ENCODE measurements at regions not wholly inside any gene's neighbourhood (a gene's known extent, or its start where the extent isn't known, plus 50 kb on each side); places are given as distances from the start of the nearest gene placed in this dataset.

- no peak overlapping the region for H3K4me3 Mint-ChIP-seq
Observed at GRCh38 chr6:4338884-4339283, 203.5 kb upstream of the ECI2 start.

GRCh38 chr6:4336778-4337442, 201.5 kb upstream of the ECI2 start:
- H3K79me2 ChIP-seq (replicated peaks; ENCODE audit: insufficient read depth) = no peaks in the 10 kb centered on the region
- ATAC-seq = no peak
- no peak for DNase-seq (ENCODE audit: low spot score)
- H3K4me3 ChIP-seq = no peak overlapping the region
- no peak overlapping the region for H2AFZ ChIP-seq
- Mint-ChIP-seq H3K27me3 (ENCODE audit: insufficient read depth, low read depth, poor library complexity) (peaks cover 3% of the 10 kb centered on the region), H3K36me3 (ENCODE audit: low read depth) (0 out of 3 replicates have a peak, but pooled peaks cover 5% of the 10 kb centered on the region), H3K9me3 (peaks cover 3% of the 10 kb centered on the region; the same call in 2 of the 3 replicates), H3K27ac (no peak overlapping the region), H3K4me3 (no peak overlapping the region), H3K4me1 (peaks cover 13% of the 10 kb centered on the region; the same call in 2 of the 3 replicates)
- no peaks in the 10 kb centered on the region for H4K20me1 ChIP-seq (replicated peaks; ENCODE audit: insufficient read depth)
- H3F3A ChIP-seq (replicated peaks; ENCODE audit: low read depth) = no peaks in the 10 kb centered on the region
- H3K27ac ChIP-seq (ENCODE audit: low read depth) = no peak overlapping the region
- H3K4me1 ChIP-seq (ENCODE audit: insufficient read depth) = no peaks in the 10 kb centered on the region; the same call in 1 of the 2 replicates
- peaks cover 8% of the 10 kb centered on the region; the same call in 1 of the 2 replicates for H3K9me2 ChIP-seq (ENCODE audit: insufficient read depth)
- H3K36me3 ChIP-seq (ENCODE audit: insufficient read depth) = no peaks in the 10 kb centered on the region
- TF ChIP-seq REST (IDR thresholded peaks at IDR 0.05; ENCODE audit: unreplicated experiment) (no peak), ETS1 (IDR thresholded peaks at IDR 0.05) (no peak), CTCF (conservative IDR thresholded peaks at IDR 0.05; ENCODE audit: low read depth in 2 of 2) (no peak), EZH2 (IDR thresholded peaks at IDR 0.05; ENCODE audit: low read depth, unreplicated experiment) (no peak), JUNB (IDR thresholded peaks at IDR 0.05; ENCODE audit: unreplicated experiment) (no peak), EZH2phosphoT487 (IDR thresholded peaks at IDR 0.05; ENCODE audit: unreplicated experiment) (no peak), NANOG (IDR thresholded peaks at IDR 0.05; ENCODE audit: borderline replicate concordance) (no peak), CREB1 (CRISPR knock-in tag; IDR thresholded peaks at IDR 0.05; ENCODE audit: low read depth) (no peak), ZNF114 (CRISPR knock-in tag; IDR thresholded peaks at IDR 0.05) (no peak), ZNF331 (CRISPR knock-in tag; IDR thresholded peaks at IDR 0.05; ENCODE audit: low read depth) (no peak), POLR2AphosphoS5 (IDR thresholded peaks at IDR 0.05; ENCODE audit: low read depth) (no peak), STAT1 (IDR thresholded peaks at IDR 0.05; ENCODE audit: unreplicated experiment) (no peak)
- no peak overlapping the region for H3K4me2 ChIP-seq
- no peaks in the 10 kb centered on the region for H3K27me3 ChIP-seq (ENCODE audit: insufficient read depth)

More at GRCh38 chr6:4338884-4339283, 203.5 kb upstream of the ECI2 start:
- no peaks in the 10 kb centered on the region for H3F3A ChIP-seq (replicated peaks; ENCODE audit: low read depth)
- 0 out of 2 replicates have a peak overlapping the region, but pooled peaks have one; percentile 10 for H2AFZ ChIP-seq
- Mint-ChIP-seq H3K36me3 (ENCODE audit: low read depth) (0 out of 3 replicates have a peak, but pooled peaks cover 5% of the 10 kb centered on the region), H3K9me3 (no peaks in the 10 kb centered on the region; the same call in 2 of the 3 replicates), H3K4me1 (peaks cover 13% of the 10 kb centered on the region; the same call in 2 of the 3 replicates), H3K27me3 (ENCODE audit: insufficient read depth, low read depth, poor library complexity) (peaks cover 3% of the 10 kb centered on the region), H3K27ac (no peak overlapping the region)
- H3K4me1 ChIP-seq (ENCODE audit: insufficient read depth) = no peaks in the 10 kb centered on the region
- no peaks in the 10 kb centered on the region for H3K79me2 ChIP-seq (replicated peaks; ENCODE audit: insufficient read depth)
- H4K20me1 ChIP-seq (replicated peaks; ENCODE audit: insufficient read depth) = no peaks in the 10 kb centered on the region
- DNase-seq (ENCODE audit: low spot score) (no peak), ATAC-seq (no peak)
- H3K36me3 ChIP-seq (ENCODE audit: insufficient read depth) = no peaks in the 10 kb centered on the region
- no peaks in the 10 kb centered on the region for H3K27me3 ChIP-seq (ENCODE audit: insufficient read depth)
- no peak overlapping the region for H3K4me2 ChIP-seq
- TF ChIP-seq EZH2 (IDR thresholded peaks at IDR 0.05; ENCODE audit: low read depth, unreplicated experiment) (no peak), EZH2phosphoT487 (IDR thresholded peaks at IDR 0.05; ENCODE audit: unreplicated experiment) (no peak)
- no peak overlapping the region for H3K4me3 ChIP-seq
- H3K9me2 ChIP-seq (ENCODE audit: insufficient read depth) = peaks cover 8% of the 10 kb centered on the region; the same call in 1 of the 2 replicates
- no peak overlapping the region for H3K27ac ChIP-seq (ENCODE audit: low read depth)

All from GM23338 (cell line).